ENCODE measurements at regions not wholly inside any gene's neighbourhood (a gene's known extent, or its start where the extent isn't known, plus 50 kb on each side); places are given as distances from the start of the nearest gene placed in this dataset.

DNA sequence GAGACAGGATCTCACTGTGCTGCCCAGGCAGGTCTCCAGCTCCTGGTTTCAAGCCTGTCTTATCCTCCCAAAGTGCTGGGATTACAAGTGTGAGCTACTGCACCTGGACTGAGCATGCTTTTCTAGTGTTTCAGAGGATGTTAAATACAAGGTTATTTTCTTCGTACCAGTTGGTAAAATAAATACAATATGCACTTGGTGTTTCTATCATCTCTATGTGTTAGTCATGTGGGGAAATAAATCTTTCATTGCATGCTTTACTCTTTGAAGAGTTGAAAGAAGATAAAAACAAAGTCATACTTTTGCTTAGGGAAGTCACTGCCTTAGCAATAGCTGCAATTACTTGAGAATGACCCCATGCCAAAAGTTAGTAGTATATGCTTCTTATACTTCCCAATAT lies 162.3 kb downstream of the PCDH7 start:
- TF ChIP-seq EZH2 (IDR thresholded peaks at IDR 0.05; ENCODE audit: low read length, unreplicated experiment), result no peak
- TF ChIP-seq, protein P1, sequence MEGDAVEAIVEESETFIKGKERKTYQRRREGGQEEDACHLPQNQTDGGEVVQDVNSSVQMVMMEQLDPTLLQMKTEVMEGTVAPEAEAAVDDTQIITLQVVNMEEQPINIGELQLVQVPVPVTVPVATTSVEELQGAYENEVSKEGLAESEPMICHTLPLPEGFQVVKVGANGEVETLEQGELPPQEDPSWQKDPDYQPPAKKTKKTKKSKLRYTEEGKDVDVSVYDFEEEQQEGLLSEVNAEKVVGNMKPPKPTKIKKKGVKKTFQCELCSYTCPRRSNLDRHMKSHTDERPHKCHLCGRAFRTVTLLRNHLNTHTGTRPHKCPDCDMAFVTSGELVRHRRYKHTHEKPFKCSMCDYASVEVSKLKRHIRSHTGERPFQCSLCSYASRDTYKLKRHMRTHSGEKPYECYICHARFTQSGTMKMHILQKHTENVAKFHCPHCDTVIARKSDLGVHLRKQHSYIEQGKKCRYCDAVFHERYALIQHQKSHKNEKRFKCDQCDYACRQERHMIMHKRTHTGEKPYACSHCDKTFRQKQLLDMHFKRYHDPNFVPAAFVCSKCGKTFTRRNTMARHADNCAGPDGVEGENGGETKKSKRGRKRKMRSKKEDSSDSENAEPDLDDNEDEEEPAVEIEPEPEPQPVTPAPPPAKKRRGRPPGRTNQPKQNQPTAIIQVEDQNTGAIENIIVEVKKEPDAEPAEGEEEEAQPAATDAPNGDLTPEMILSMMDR (conservative IDR thresholded peaks at IDR 0.05; ENCODE audit: low read depth, low read length), result no peak
